GM12875 (cell line): ENCODE measurements at regions not wholly inside any gene's neighbourhood (a gene's known extent, or its start where the extent isn't known, plus 50 kb on each side); places are given as distances from the start of the nearest gene placed in this dataset.

Experiments
- H3K4me3 ChIP-seq: one replicate; pipeline ENCODE4 v1.5.1; 2011; ENCODE audit warnings: low read depth, low read length, control low read depth
- CTCF ChIP-seq: IDR thresholded peaks from 2 replicates; pipeline ENCODE4 v1.5.1; 2011; ENCODE audit warnings: low read depth, mild to moderate bottlenecking, control low read depth, inconsistent platforms, low read length, moderate library complexity, borderline replicate concordance; ENCODE audit not compliant: insufficient read depth

GRCh38 chr20:10781526-10781925 lies 107.7 kb upstream of the JAG1 start:
- H3K4me3 ChIP-seq, result no peak overlapping the region
- TF ChIP-seq CTCF, result no peak

DNA sequence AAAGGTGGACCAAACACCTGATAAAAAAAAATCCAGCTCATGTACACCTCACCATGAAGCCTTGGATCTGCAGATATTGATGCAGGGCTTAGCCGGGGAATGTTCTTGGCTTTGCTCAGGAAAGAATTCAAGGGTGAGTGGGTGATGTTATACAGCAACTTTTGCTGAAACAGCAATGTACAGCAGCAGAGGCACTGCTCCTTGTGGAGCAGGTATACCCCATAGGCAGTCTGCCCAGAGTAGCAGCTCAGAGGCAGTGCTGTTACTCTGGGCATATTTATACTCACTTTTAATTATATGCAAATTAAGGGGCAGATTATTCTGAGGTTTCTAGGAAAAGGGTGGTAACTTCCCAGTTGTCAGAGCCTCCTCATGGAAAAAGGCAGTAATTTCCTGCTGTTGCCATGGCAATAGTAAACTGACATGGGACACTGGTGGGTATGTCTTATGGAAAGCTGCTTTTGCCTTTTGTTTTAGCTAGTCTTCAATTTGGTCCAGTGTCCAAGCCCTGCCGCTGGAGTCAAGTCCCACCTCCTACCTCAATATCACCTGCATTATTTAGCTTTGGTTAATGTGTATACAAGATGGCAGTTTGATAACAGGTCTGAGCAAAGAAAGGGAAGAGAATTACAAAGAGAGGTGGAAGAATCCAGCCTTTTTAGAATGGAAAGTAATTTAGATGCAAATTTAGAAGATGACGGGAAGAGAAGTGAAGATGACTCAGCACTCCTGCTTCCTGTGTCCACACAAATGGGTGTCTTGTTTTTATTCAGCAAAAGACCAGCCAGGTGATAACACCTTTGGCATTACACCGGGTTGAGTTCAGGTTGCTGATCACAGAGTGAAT lies 110.1 kb upstream of the JAG1 start:
- no peak for TF ChIP-seq CTCF
- no peak overlapping the region for H3K4me3 ChIP-seq

- H3K4me3 ChIP-seq, result no peak overlapping the region
- TF ChIP-seq CTCF, result no peak
Observed at GRCh38 chr20:10784554-10785183, 110.9 kb upstream of the JAG1 start.

- H3K4me3 ChIP-seq, result no peak overlapping the region
- TF ChIP-seq CTCF, result no peak
Observed at GRCh38 chr20:10786678-10787077, 112.9 kb upstream of the JAG1 start.

- no peak for TF ChIP-seq CTCF
- no peak overlapping the region for H3K4me3 ChIP-seq
Observed at GRCh38 chr20:10788055-10788454, 114.3 kb upstream of the JAG1 start.

DNA sequence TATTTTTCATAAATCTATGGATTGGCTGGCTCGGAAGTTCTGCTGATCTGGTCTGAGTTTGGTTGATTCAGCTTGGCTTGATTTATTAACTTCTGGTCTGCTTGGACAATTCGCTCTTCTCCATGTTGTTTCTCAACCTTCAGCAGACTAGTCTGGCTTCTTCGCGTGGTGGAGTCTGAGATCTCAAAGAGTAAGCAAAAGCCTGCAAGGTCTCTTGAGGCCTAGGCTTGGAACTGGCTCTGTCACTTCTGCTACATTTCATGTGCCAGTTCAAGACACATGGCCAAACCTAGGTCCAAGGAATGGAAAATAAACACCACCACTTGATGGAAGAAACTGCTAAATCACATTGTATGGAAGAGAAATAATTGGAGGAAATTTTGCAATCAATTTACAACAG lies 115.1 kb upstream of the JAG1 start:
- TF ChIP-seq CTCF, result no peak
- no peak overlapping the region for H3K4me3 ChIP-seq

- TF ChIP-seq CTCF, result no peak
- H3K4me3 ChIP-seq, result no peak overlapping the region
Observed at GRCh38 chr20:10789386-10789785, 115.6 kb upstream of the JAG1 start.
